ENCODE measurements at regions not wholly inside any gene's neighbourhood (a gene's known extent, or its start where the extent isn't known, plus 50 kb on each side); places are given as distances from the start of the nearest gene placed in this dataset.

DNA sequence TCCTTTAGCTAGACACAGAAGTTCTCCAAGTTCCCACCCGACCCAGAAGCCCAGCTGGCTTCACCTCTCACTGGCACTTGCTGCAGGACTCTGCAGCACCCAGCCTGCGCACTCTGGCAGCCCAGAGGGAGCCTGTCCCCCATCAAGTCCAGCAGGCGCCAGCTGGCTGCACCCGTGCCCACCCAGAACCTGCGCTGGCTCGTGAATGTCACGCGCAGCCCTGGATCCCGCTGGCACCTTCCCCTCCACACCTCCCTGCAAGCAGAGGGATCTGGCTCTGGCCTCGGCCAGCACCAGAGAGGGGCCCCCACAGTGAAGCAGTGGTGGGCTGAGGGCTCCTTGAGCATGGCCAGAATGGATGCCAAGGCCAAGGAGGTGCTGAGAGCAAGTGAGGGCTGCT, 187.6 kb upstream of the HAND2 start:
- Histone ChIP-seq H3K36me3 (ENCODE audit: control insufficient read depth, insufficient read depth, low read length) (no peaks in the 10 kb centered on the region), H3K27me3 (ENCODE audit: control insufficient read depth, insufficient read depth, low read length) (no peaks in the 10 kb centered on the region), H3K4me3 (ENCODE audit: low read depth, low read length) (no peak overlapping the region)
- no peak for DNase-seq (ENCODE audit: low read depth)
- TF ChIP-seq, protein P1, sequence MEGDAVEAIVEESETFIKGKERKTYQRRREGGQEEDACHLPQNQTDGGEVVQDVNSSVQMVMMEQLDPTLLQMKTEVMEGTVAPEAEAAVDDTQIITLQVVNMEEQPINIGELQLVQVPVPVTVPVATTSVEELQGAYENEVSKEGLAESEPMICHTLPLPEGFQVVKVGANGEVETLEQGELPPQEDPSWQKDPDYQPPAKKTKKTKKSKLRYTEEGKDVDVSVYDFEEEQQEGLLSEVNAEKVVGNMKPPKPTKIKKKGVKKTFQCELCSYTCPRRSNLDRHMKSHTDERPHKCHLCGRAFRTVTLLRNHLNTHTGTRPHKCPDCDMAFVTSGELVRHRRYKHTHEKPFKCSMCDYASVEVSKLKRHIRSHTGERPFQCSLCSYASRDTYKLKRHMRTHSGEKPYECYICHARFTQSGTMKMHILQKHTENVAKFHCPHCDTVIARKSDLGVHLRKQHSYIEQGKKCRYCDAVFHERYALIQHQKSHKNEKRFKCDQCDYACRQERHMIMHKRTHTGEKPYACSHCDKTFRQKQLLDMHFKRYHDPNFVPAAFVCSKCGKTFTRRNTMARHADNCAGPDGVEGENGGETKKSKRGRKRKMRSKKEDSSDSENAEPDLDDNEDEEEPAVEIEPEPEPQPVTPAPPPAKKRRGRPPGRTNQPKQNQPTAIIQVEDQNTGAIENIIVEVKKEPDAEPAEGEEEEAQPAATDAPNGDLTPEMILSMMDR (IDR thresholded peaks at IDR 0.05; ENCODE audit: insufficient read depth, low read length, poor library complexity, severe bottlenecking): no peak

DNA sequence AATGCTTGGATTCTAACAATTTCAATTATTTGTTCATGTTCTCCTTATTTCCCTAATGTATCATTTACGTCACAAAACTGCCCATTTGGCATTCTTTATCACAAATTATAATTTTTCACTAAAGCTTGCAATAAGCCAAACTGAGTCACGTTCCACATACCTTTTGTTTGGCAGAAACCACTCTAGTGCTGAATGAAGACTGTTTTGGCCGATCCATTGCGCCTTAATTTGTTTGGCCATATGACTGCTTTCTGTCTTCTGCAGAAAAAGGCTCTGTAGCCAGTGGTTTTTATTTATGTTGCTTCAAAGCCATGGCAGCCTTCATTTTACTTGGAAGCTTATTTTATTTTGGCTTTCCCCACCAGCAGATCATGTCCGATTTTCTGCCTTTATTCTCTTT, 184.4 kb upstream of the HAND2 start:
- DNase-seq (ENCODE audit: low read depth): no peak
- H3K36me3 ChIP-seq (ENCODE audit: control insufficient read depth, insufficient read depth, low read length): no peaks in the 10 kb centered on the region
- no peak overlapping the region for H3K4me3 ChIP-seq (ENCODE audit: low read depth, low read length)
- TF ChIP-seq, protein P1 (IDR thresholded peaks at IDR 0.05; ENCODE audit: insufficient read depth, low read length, poor library complexity, severe bottlenecking): no peak
- H3K27me3 ChIP-seq (ENCODE audit: control insufficient read depth, insufficient read depth, low read length): no peaks in the 10 kb centered on the region

DNA sequence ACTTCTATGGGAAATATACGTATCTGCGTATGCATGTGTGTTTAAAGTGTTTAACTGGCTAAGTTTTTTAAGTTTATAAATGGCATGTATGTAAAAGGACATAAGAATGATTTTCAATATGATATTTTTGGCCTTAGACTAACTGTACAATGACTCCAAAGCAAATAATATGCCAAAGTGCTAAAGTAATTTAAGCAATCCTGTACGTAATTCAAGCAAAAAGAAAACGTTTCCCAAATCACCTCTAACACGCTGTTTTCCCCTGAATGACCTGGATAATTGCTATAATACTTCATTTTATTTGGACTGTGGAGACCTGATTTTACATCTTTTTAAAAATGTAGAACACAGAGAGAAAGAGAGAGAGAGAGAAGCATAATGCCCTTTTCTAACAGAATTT, 183.0 kb upstream of the HAND2 start:
- Histone ChIP-seq H3K27me3 (ENCODE audit: control insufficient read depth, insufficient read depth, low read length) (no peaks in the 10 kb centered on the region), H3K36me3 (ENCODE audit: control insufficient read depth, insufficient read depth, low read length) (no peaks in the 10 kb centered on the region), H3K4me3 (ENCODE audit: low read depth, low read length) (no peak overlapping the region)
- TF ChIP-seq, protein P1 (IDR thresholded peaks at IDR 0.05; ENCODE audit: insufficient read depth, low read length, poor library complexity, severe bottlenecking): no peak
- DNase-seq (ENCODE audit: low read depth): no peak

DNA sequence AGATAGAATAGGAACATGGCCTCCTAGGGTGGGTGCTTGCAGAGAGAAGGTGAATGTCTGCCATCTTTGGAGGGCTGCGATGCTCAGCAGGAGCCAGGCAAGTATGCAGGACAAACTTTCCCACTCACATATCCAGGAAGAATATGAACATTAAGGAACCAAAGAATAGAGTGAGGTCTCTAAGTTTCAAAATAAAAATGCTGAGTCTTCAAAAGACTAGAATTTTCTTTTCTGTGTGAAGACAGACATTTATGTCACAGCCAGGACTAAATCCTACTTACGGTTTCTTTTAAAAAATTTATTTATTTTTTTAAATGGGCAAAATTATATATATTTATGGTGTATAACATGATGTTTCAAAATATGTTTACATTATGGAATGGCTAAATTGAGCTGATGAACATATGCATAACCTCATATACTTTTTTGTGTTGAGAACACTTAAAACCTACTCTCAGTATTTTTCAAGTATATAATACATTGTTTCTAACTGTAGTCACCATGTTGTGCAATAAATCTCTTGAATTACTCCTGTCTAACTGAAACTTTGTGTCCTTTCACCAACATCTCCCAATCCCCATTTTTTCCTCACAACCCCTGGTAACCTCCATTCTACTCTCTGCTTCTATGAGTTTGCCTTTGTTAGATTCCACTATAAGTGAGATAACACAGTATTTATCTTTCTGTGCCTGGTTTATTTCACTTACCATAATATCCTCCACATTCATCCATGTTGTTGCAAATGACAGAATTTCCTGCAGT, 177.8 kb upstream of the HAND2 start:
- no peak for DNase-seq (ENCODE audit: low read depth)
- Histone ChIP-seq H3K27me3 (ENCODE audit: control insufficient read depth, insufficient read depth, low read length) (no peaks in the 10 kb centered on the region), H3K36me3 (ENCODE audit: control insufficient read depth, insufficient read depth, low read length) (no peaks in the 10 kb centered on the region), H3K4me3 (ENCODE audit: low read depth, low read length) (no peak overlapping the region)
- TF ChIP-seq, protein P1 (IDR thresholded peaks at IDR 0.05; ENCODE audit: insufficient read depth, low read length, poor library complexity, severe bottlenecking): no peak

DNA sequence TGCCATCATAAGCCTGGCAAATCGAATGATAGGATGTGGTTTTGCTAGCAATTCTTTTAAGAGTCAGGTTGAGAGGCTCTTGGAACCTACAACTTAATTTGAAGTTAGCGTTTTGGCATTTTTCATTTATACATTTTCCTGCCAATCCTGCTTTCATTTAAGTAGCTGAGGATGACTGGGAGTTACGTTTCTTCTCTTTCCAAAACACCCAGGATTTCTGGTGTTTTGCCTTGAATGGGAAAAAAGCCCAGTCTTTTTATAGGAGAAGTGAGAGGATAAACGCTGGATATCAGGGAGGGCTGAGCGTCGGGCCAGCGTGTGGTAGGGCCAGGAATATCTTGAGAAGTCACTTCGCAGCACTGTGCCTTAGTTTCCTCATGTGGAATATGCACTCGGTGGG, 174.2 kb upstream of the HAND2 start:
- TF ChIP-seq, protein P1 (IDR thresholded peaks at IDR 0.05; ENCODE audit: insufficient read depth, low read length, poor library complexity, severe bottlenecking): no peak
- no peak overlapping the region for H3K4me3 ChIP-seq (ENCODE audit: low read depth, low read length)
- no peak for DNase-seq (ENCODE audit: low read depth)
- H3K36me3 ChIP-seq (ENCODE audit: control insufficient read depth, insufficient read depth, low read length): no peaks in the 10 kb centered on the region
- H3K27me3 ChIP-seq (ENCODE audit: control insufficient read depth, insufficient read depth, low read length): no peaks in the 10 kb centered on the region

DNA sequence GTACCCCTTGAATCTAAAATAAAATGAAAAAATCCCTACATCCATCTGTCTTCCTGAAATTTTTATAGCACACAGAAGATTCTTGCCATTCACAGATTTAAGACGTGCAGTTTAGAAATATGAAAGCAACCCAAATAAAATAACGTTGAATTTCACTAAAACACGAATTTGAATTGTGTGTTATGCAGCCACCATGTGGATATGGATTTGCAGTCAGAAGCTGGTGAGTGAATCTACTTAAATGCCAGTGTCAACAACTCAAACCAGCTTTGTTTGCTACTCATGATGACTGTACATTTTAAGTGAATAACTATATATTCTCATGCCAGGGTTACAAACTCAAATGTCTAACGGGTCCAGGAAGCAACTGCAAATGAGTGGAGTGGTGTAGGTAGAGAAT, 173.0 kb upstream of the HAND2 start:
- no peaks in the 10 kb centered on the region for H3K36me3 ChIP-seq (ENCODE audit: control insufficient read depth, insufficient read depth, low read length)
- TF ChIP-seq, protein P1 (IDR thresholded peaks at IDR 0.05; ENCODE audit: insufficient read depth, low read length, poor library complexity, severe bottlenecking): no peak
- no peaks in the 10 kb centered on the region for H3K27me3 ChIP-seq (ENCODE audit: control insufficient read depth, insufficient read depth, low read length)
- no peak overlapping the region for H3K4me3 ChIP-seq (ENCODE audit: low read depth, low read length)
- no peak for DNase-seq (ENCODE audit: low read depth)
